H1 (cell line): ENCODE measurements at regions not wholly inside any gene's neighbourhood (a gene's known extent, or its start where the extent isn't known, plus 50 kb on each side); places are given as distances from the start of the nearest gene placed in this dataset.

Source experiments
- CEBPB ChIP-seq: IDR thresholded peaks from 2 replicates; pipeline ENCODE4 v1.6.1; 2012; ENCODE audit warnings: low read depth, low read length
- CHD2 ChIP-seq: IDR thresholded peaks from 2 replicates; pipeline ENCODE4 v1.6.1; 2012; ENCODE audit warnings: low read length, improper control_type of control experiment
- FOSL1 ChIP-seq: IDR thresholded peaks from 2 replicates; pipeline ENCODE4 v1.6.1; 2011; ENCODE audit warnings: mild to moderate bottlenecking, low read depth, low read length, moderate library complexity; ENCODE audit not compliant: insufficient read depth
- POLR2A ChIP-seq, 2 experiments: IDR thresholded peaks; 1 replicate in 1 of 2; 2 replicates in 1 of 2; pipeline ENCODE4 v1.6.1; 2011; ENCODE audit warnings: low read depth in 2 of 2, low read length in 2 of 2, mild to moderate bottlenecking in 2 of 2; ENCODE audit errors: control extremely low read depth in 1 of 2
- POU5F1 ChIP-seq: IDR thresholded peaks from 2 replicates; pipeline ENCODE4 v1.6.1; 2011; ENCODE audit warnings: low read depth, mild to moderate bottlenecking, low read length, moderate library complexity
- RFX5 ChIP-seq: IDR thresholded peaks from 2 replicates; pipeline ENCODE4 v1.6.1; 2011; ENCODE audit warnings: low read depth, low read length, improper control_type of control experiment, borderline replicate concordance
- SIN3A ChIP-seq, 2 experiments: IDR thresholded peaks in 1 of 2; conservative IDR thresholded peaks in 1 of 2; 2 replicates each; pipeline ENCODE4 v1.6.1; 2011 to 2012; ENCODE audit warnings: low read length in 2 of 2, improper control_type of control experiment in 1 of 2, low read depth in 1 of 2, mild to moderate bottlenecking in 1 of 2
- TF ChIP-seq, protein P1 (sequence below): IDR thresholded peaks from 2 replicates; pipeline ENCODE4 v1.6.1; 2012; ENCODE audit warnings: inconsistent platforms
- TF ChIP-seq, protein P2 (sequence below), 3 experiments: IDR thresholded peaks; 1 replicate in 2 of 3; 2 replicates in 1 of 3; pipeline versions ENCODE4 v1.5.1 to v1.6.1; 2011; ENCODE audit warnings: low read length in 3 of 3, mild to moderate bottlenecking in 3 of 3, inconsistent platforms in 2 of 3, low read depth in 1 of 3, moderate library complexity in 1 of 3; ENCODE audit not compliant: insufficient read depth in 1 of 3; ENCODE audit errors: control extremely low read depth in 1 of 3

DNA sequence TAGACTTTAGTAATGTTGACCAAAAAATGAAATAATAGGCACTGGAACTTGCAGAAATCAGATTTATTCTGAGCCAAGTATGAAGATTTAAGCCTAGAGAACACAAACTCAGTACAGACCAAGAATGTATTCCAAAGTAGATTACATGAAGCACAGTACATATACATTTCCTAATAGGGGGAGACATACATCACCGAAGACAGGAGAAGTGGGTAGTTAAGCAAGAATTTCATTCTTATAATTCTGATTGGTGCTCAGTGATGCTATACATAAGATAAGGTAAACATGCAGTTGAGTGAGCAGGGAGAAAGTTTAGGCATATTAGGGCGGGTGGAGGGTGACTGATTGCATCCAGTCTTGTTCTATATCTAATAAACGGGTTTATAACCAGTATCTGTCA lies 2218.8 kb downstream of the PCDH9 start:
- TF ChIP-seq POLR2A (IDR thresholded peaks at IDR 0.05; ENCODE audit: control extremely low read depth in 1 of 2, low read depth in 2 of 2, low read length in 2 of 2), result no peak
- TF ChIP-seq FOSL1, result no peak
- no peak for TF ChIP-seq SIN3A (conservative IDR thresholded peaks at IDR 0.05 in 1 of 2, IDR thresholded peaks at IDR 0.05 in 1 of 2; ENCODE audit: low read depth in 1 of 2, low read length in 2 of 2)
- TF ChIP-seq CHD2, result no peak
- no peak for TF ChIP-seq CEBPB
- TF ChIP-seq RFX5, result no peak
- TF ChIP-seq POU5F1, result no peak
- TF ChIP-seq, protein P1, sequence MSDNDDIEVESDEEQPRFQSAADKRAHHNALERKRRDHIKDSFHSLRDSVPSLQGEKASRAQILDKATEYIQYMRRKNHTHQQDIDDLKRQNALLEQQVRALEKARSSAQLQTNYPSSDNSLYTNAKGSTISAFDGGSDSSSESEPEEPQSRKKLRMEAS, result no peak
- TF ChIP-seq, protein P2, sequence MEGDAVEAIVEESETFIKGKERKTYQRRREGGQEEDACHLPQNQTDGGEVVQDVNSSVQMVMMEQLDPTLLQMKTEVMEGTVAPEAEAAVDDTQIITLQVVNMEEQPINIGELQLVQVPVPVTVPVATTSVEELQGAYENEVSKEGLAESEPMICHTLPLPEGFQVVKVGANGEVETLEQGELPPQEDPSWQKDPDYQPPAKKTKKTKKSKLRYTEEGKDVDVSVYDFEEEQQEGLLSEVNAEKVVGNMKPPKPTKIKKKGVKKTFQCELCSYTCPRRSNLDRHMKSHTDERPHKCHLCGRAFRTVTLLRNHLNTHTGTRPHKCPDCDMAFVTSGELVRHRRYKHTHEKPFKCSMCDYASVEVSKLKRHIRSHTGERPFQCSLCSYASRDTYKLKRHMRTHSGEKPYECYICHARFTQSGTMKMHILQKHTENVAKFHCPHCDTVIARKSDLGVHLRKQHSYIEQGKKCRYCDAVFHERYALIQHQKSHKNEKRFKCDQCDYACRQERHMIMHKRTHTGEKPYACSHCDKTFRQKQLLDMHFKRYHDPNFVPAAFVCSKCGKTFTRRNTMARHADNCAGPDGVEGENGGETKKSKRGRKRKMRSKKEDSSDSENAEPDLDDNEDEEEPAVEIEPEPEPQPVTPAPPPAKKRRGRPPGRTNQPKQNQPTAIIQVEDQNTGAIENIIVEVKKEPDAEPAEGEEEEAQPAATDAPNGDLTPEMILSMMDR (IDR thresholded peaks at IDR 0.05; ENCODE audit: control extremely low read depth in 1 of 3, insufficient read depth in 1 of 3, low read depth in 1 of 3, low read length in 3 of 3), result no peak
